GM23338 (cell line): ENCODE measurements at regions not wholly inside any gene's neighbourhood (a gene's known extent, or its start where the extent isn't known, plus 50 kb on each side); places are given as distances from the start of the nearest gene placed in this dataset.

Source experiments
- ATAC-seq: fragments of 200-7000 bp; cut with Tn5 transposase; 3 replicates; pipeline ENCODE4 v1.9.1; 2020
- DNase-seq: peaks from one replicate; pipeline ENCODE4 v3.0.0-alpha.2; 2015; ENCODE audit warnings: low spot score
- H2AFZ ChIP-seq: fragments of 200-600 bp; sonication (generic); 2 replicates; pipeline ENCODE4 v1.8.0; 2016; ENCODE audit warnings: antibody characterized with exemption, mild to moderate bottlenecking, moderate library complexity
- H3F3A ChIP-seq: fragments of 200-600 bp; sonication (generic); replicated peaks from 2 replicates; pipeline ENCODE4 v1.8.0; 2017; ENCODE audit warnings: antibody characterized with exemption, mixed run types, low read depth
- H3K27ac ChIP-seq: fragments of 200-600 bp; sonication (generic); 2 replicates; pipeline ENCODE4 v1.6.1; 2016; ENCODE audit warnings: low read depth
- H3K27me3 ChIP-seq: fragments of 200-600 bp; sonication (generic); 2 replicates; pipeline ENCODE4 v1.8.0; 2016; ENCODE audit warnings: mild to moderate bottlenecking, mixed run types, moderate library complexity; ENCODE audit not compliant: insufficient read depth
- H3K36me3 ChIP-seq: fragments of 200-600 bp; sonication (generic); 2 replicates; pipeline ENCODE4 v1.8.0; 2016; ENCODE audit warnings: mild to moderate bottlenecking; ENCODE audit not compliant: insufficient read depth
- H3K4me1 ChIP-seq: fragments of 200-600 bp; sonication (generic); 2 replicates; pipeline ENCODE4 v1.8.0; 2016; ENCODE audit warnings: mild to moderate bottlenecking, moderate library complexity; ENCODE audit not compliant: insufficient read depth
- H3K4me2 ChIP-seq: fragments of 200-600 bp; sonication (generic); 2 replicates; pipeline ENCODE4 v1.7.1; 2017; ENCODE audit warnings: mixed run types
- H3K4me3 ChIP-seq: fragments of 200-600 bp; sonication (generic); 2 replicates; pipeline ENCODE4 v1.6.1; 2016; ENCODE audit warnings: mixed run types
- H3K79me2 ChIP-seq: fragments of 200-600 bp; sonication (generic); replicated peaks from 2 replicates; pipeline ENCODE4 v1.8.0; 2017; ENCODE audit warnings: mild to moderate bottlenecking; ENCODE audit not compliant: insufficient read depth
- H3K9me2 ChIP-seq: fragments of 200-600 bp; sonication (generic); 2 replicates; pipeline ENCODE4 v1.8.0; 2017; ENCODE audit not compliant: insufficient read depth
- H4K20me1 ChIP-seq: fragments of 200-600 bp; sonication (generic); replicated peaks from 2 replicates; pipeline ENCODE4 v1.8.0; 2017; ENCODE audit warnings: mild to moderate bottlenecking; ENCODE audit not compliant: insufficient read depth
- H3K27ac Mint-ChIP-seq: 2 replicates; pipeline ENCODE4 v1.8.0; 2020; ENCODE audit warnings: inconsistent platforms, mild to moderate bottlenecking, moderate library complexity, mixed read lengths
- H3K27me3 Mint-ChIP-seq: 3 replicates; pipeline ENCODE4 v1.8.0; 2022; ENCODE audit warnings: low read depth, mild to moderate bottlenecking, moderate library complexity, mixed read lengths, inconsistent platforms; ENCODE audit not compliant: insufficient read depth, poor library complexity
- H3K36me3 Mint-ChIP-seq: 3 replicates; pipeline ENCODE4 v1.8.0; 2021; ENCODE audit warnings: low read depth, mild to moderate bottlenecking, inconsistent platforms, moderate library complexity, mixed read lengths
- H3K4me1 Mint-ChIP-seq: 3 replicates; pipeline ENCODE4 v1.8.0; 2020; ENCODE audit warnings: mild to moderate bottlenecking, inconsistent platforms, mixed read lengths
- H3K4me3 Mint-ChIP-seq: 3 replicates; pipeline ENCODE4 v1.8.0; 2021; ENCODE audit warnings: moderate library complexity, mild to moderate bottlenecking, inconsistent platforms, mixed read lengths
- H3K9me3 Mint-ChIP-seq: 3 replicates; pipeline ENCODE4 v1.8.0; 2020; ENCODE audit warnings: moderate library complexity, mild to moderate bottlenecking, inconsistent platforms, mixed read lengths
- CREB1 ChIP-seq: fragments of 250-450 bp; sonication (Bioruptor Pico); IDR thresholded peaks from 2 replicates; pipeline ENCODE4 v1.5.0; 2020; ENCODE audit warnings: low read depth, mild to moderate bottlenecking, moderate library complexity
- EZH2 ChIP-seq: fragments of 200-600 bp; sonication (generic); IDR thresholded peaks from one replicate; pipeline ENCODE4 v1.8.0; 2017; ENCODE audit warnings: antibody characterized with exemption, mild to moderate bottlenecking, low read depth; ENCODE audit not compliant: unreplicated experiment
- EZH2phosphoT487 ChIP-seq: fragments of 200-600 bp; sonication (generic); IDR thresholded peaks from one replicate; pipeline ENCODE4 v1.8.1; 2018; ENCODE audit warnings: antibody characterized with exemption; ENCODE audit not compliant: unreplicated experiment
- JUNB ChIP-seq: IDR thresholded peaks from one replicate; pipeline ENCODE4 v1.6.1; 2016; ENCODE audit warnings: antibody characterized with exemption; ENCODE audit not compliant: unreplicated experiment
- NANOG ChIP-seq: IDR thresholded peaks from 2 replicates; pipeline ENCODE4 v1.6.1; 2016; ENCODE audit warnings: antibody characterized with exemption, borderline replicate concordance
- POLR2AphosphoS5 ChIP-seq: IDR thresholded peaks from 2 replicates; pipeline ENCODE4 v1.6.1; 2016; ENCODE audit warnings: antibody characterized with exemption, low read depth
- STAT1 ChIP-seq: IDR thresholded peaks from one replicate; pipeline ENCODE4 v1.6.1; 2016; ENCODE audit warnings: antibody characterized with exemption; ENCODE audit not compliant: unreplicated experiment
- ZNF114 ChIP-seq: fragments of 250-450 bp; sonication (Bioruptor Pico); IDR thresholded peaks from 2 replicates; pipeline ENCODE4 v1.5.0; 2020; ENCODE audit warnings: mild to moderate bottlenecking, moderate library complexity
- ZNF331 ChIP-seq: fragments of 250-450 bp; sonication (Bioruptor Pico); IDR thresholded peaks from 2 replicates; pipeline ENCODE4 v1.5.0; 2020; ENCODE audit warnings: low read depth, mild to moderate bottlenecking, moderate library complexity
- TF ChIP-seq, protein P1 (sequence below): IDR thresholded peaks from one replicate; pipeline ENCODE4 v1.6.1; 2018; ENCODE audit warnings: antibody characterized with exemption; ENCODE audit not compliant: unreplicated experiment
- TF ChIP-seq, protein P2 (sequence below): fragments of 250-450 bp; sonication (Bioruptor Pico); IDR thresholded peaks from 2 replicates; pipeline ENCODE4 v1.5.0; 2020; ENCODE audit warnings: mild to moderate bottlenecking, moderate library complexity
- TF ChIP-seq, protein P3 (sequence below), 2 experiments: fragments of 200-600 bp in 1 of 2; sonication (generic) in 1 of 2; conservative IDR thresholded peaks; 2 replicates each; pipeline versions ENCODE4 v1.5.1 to v1.6.1; 2016 to 2017; ENCODE audit warnings: antibody characterized with exemption in 2 of 2, low read depth in 2 of 2, mild to moderate bottlenecking in 2 of 2, moderate library complexity in 1 of 2
- TF ChIP-seq, protein P4 (sequence below): IDR thresholded peaks from 2 replicates; pipeline ENCODE4 v1.6.1; 2016; ENCODE audit warnings: antibody characterized with exemption

DNA sequence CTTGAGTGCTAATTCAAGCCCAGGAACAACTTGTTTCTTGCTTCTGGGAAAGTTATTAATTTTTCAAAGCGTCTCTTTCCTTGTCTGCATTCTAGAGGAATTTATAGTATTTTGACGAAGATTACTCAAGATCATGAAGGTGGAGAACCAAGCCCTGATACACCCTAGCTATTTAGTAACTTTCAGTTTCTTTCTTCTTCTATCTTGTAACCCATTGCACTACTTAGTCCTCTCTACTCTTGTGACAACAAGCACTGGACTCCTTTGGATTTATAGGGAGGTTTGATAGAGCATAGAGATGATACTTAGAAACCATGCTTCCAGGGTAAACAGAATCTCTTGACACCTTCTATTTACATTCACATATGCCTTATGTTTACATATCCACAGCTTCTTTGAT lies 203.3 kb upstream of the GRM7 start:
- H3K9me3 Mint-ChIP-seq = peaks cover 83% of the 10 kb centered on the region
- no peaks in the 10 kb centered on the region for H3K4me1 Mint-ChIP-seq
- no peak for ATAC-seq
- peaks cover 6% of the 10 kb centered on the region for H3K27me3 Mint-ChIP-seq
- Histone ChIP-seq H3K4me2 (no peak overlapping the region), H3K27me3 (no peaks in the 10 kb centered on the region), H3K36me3 (0 out of 2 replicates have a peak, but pooled peaks cover 7% of the 10 kb centered on the region), H2AFZ (no peak overlapping the region), H3K79me2 (no peaks in the 10 kb centered on the region), H3K4me3 (no peak overlapping the region), H3K9me2 (no peaks in the 10 kb centered on the region), H3K27ac (no peak overlapping the region), H4K20me1 (no peaks in the 10 kb centered on the region), H3F3A (no peaks in the 10 kb centered on the region), H3K4me1 (no peaks in the 10 kb centered on the region)
- H3K4me3 Mint-ChIP-seq = no peak overlapping the region
- DNase-seq = no peak
- TF ChIP-seq EZH2phosphoT487 = no peak
- no peak for TF ChIP-seq ZNF114 (CRISPR knock-in tag)
- TF ChIP-seq POLR2AphosphoS5 = no peak
- no peak for TF ChIP-seq EZH2
- TF ChIP-seq, protein P1, sequence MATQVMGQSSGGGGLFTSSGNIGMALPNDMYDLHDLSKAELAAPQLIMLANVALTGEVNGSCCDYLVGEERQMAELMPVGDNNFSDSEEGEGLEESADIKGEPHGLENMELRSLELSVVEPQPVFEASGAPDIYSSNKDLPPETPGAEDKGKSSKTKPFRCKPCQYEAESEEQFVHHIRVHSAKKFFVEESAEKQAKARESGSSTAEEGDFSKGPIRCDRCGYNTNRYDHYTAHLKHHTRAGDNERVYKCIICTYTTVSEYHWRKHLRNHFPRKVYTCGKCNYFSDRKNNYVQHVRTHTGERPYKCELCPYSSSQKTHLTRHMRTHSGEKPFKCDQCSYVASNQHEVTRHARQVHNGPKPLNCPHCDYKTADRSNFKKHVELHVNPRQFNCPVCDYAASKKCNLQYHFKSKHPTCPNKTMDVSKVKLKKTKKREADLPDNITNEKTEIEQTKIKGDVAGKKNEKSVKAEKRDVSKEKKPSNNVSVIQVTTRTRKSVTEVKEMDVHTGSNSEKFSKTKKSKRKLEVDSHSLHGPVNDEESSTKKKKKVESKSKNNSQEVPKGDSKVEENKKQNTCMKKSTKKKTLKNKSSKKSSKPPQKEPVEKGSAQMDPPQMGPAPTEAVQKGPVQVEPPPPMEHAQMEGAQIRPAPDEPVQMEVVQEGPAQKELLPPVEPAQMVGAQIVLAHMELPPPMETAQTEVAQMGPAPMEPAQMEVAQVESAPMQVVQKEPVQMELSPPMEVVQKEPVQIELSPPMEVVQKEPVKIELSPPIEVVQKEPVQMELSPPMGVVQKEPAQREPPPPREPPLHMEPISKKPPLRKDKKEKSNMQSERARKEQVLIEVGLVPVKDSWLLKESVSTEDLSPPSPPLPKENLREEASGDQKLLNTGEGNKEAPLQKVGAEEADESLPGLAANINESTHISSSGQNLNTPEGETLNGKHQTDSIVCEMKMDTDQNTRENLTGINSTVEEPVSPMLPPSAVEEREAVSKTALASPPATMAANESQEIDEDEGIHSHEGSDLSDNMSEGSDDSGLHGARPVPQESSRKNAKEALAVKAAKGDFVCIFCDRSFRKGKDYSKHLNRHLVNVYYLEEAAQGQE = no peak
- TF ChIP-seq, protein P2, sequence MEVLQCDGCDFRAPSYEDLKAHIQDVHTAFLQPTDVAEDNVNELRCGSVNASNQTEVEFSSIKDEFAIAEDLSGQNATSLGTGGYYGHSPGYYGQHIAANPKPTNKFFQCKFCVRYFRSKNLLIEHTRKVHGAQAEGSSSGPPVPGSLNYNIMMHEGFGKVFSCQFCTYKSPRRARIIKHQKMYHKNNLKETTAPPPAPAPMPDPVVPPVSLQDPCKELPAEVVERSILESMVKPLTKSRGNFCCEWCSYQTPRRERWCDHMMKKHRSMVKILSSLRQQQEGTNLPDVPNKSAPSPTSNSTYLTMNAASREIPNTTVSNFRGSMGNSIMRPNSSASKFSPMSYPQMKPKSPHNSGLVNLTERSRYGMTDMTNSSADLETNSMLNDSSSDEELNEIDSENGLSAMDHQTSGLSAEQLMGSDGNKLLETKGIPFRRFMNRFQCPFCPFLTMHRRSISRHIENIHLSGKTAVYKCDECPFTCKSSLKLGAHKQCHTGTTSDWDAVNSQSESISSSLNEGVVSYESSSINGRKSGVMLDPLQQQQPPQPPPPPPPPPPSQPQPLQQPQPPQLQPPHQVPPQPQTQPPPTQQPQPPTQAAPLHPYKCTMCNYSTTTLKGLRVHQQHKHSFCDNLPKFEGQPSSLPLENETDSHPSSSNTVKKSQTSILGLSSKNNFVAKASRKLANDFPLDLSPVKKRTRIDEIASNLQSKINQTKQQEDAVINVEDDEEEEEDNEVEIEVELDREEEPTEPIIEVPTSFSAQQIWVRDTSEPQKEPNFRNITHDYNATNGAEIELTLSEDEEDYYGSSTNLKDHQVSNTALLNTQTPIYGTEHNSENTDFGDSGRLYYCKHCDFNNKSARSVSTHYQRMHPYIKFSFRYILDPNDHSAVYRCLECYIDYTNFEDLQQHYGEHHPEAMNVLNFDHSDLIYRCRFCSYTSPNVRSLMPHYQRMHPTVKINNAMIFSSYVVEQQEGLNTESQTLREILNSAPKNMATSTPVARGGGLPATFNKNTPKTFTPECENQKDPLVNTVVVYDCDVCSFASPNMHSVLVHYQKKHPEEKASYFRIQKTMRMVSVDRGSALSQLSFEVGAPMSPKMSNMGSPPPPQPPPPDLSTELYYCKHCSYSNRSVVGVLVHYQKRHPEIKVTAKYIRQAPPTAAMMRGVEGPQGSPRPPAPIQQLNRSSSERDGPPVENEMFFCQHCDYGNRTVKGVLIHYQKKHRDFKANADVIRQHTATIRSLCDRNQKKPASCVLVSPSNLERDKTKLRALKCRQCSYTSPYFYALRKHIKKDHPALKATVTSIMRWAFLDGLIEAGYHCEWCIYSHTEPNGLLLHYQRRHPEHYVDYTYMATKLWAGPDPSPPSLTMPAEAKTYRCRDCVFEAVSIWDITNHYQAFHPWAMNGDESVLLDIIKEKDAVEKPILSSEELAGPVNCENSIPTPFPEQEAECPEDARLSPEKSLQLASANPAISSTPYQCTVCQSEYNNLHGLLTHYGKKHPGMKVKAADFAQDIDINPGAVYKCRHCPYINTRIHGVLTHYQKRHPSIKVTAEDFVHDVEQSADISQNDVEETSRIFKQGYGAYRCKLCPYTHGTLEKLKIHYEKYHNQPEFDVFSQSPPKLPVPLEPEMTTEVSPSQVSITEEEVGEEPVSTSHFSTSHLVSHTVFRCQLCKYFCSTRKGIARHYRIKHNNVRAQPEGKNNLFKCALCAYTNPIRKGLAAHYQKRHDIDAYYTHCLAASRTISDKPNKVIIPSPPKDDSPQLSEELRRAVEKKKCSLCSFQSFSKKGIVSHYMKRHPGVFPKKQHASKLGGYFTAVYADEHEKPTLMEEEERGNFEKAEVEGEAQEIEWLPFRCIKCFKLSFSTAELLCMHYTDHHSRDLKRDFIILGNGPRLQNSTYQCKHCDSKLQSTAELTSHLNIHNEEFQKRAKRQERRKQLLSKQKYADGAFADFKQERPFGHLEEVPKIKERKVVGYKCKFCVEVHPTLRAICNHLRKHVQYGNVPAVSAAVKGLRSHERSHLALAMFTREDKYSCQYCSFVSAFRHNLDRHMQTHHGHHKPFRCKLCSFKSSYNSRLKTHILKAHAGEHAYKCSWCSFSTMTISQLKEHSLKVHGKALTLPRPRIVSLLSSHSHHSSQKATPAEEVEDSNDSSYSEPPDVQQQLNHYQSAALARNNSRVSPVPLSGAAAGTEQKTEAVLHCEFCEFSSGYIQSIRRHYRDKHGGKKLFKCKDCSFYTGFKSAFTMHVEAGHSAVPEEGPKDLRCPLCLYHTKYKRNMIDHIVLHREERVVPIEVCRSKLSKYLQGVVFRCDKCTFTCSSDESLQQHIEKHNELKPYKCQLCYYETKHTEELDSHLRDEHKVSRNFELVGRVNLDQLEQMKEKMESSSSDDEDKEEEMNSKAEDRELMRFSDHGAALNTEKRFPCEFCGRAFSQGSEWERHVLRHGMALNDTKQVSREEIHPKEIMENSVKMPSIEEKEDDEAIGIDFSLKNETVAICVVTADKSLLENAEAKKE (CRISPR knock-in tag) = no peak
- no peak for TF ChIP-seq ZNF331 (CRISPR knock-in tag)
- TF ChIP-seq, protein P3, sequence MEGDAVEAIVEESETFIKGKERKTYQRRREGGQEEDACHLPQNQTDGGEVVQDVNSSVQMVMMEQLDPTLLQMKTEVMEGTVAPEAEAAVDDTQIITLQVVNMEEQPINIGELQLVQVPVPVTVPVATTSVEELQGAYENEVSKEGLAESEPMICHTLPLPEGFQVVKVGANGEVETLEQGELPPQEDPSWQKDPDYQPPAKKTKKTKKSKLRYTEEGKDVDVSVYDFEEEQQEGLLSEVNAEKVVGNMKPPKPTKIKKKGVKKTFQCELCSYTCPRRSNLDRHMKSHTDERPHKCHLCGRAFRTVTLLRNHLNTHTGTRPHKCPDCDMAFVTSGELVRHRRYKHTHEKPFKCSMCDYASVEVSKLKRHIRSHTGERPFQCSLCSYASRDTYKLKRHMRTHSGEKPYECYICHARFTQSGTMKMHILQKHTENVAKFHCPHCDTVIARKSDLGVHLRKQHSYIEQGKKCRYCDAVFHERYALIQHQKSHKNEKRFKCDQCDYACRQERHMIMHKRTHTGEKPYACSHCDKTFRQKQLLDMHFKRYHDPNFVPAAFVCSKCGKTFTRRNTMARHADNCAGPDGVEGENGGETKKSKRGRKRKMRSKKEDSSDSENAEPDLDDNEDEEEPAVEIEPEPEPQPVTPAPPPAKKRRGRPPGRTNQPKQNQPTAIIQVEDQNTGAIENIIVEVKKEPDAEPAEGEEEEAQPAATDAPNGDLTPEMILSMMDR (conservative IDR thresholded peaks at IDR 0.05; ENCODE audit: low read depth in 2 of 2) = no peak
- no peak for TF ChIP-seq JUNB
- TF ChIP-seq, protein P4, sequence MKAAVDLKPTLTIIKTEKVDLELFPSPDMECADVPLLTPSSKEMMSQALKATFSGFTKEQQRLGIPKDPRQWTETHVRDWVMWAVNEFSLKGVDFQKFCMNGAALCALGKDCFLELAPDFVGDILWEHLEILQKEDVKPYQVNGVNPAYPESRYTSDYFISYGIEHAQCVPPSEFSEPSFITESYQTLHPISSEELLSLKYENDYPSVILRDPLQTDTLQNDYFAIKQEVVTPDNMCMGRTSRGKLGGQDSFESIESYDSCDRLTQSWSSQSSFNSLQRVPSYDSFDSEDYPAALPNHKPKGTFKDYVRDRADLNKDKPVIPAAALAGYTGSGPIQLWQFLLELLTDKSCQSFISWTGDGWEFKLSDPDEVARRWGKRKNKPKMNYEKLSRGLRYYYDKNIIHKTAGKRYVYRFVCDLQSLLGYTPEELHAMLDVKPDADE = no peak
- TF ChIP-seq CREB1 (CRISPR knock-in tag) = no peak
- TF ChIP-seq NANOG = no peak
- no peak for TF ChIP-seq STAT1
- H3K36me3 Mint-ChIP-seq = peaks cover 69% of the 10 kb centered on the region
- H3K27ac Mint-ChIP-seq = no peak overlapping the region
